ENCODE measurements at regions not wholly inside any gene's neighbourhood (a gene's known extent, or its start where the extent isn't known, plus 50 kb on each side); places are given as distances from the start of the nearest gene placed in this dataset.

- no peak for TF ChIP-seq POLR2A (IDR thresholded peaks at IDR 0.05)
- no peak for TF ChIP-seq CTCF (IDR thresholded peaks at IDR 0.05)
- TF ChIP-seq POLR2AphosphoS5 (IDR thresholded peaks at IDR 0.05) = no peak
These were observed 441.7 kb downstream of the RNF144A start for GRCh38 chr2:7358865-7359447.
